ENCODE measurements at regions not wholly inside any gene's neighbourhood (a gene's known extent, or its start where the extent isn't known, plus 50 kb on each side); places are given as distances from the start of the nearest gene placed in this dataset.

GRCh38 chr5:93145019-93145418 is 436.0 kb downstream of the NR2F1-AS1 start:
- Histone ChIP-seq H3K9ac (replicated peaks; ENCODE audit: extremely low read depth, insufficient read depth, low read length) (no peak overlapping the region), H3K27me3 (ENCODE audit: control insufficient read depth in 2 of 2, insufficient read depth in 2 of 2, low read length in 2 of 2) (no peaks in the 10 kb centered on the region), H3K79me2 (ENCODE audit: control insufficient read depth, insufficient read depth, low read length) (no peaks in the 10 kb centered on the region), H3K4me1 (ENCODE audit: control insufficient read depth, extremely low read depth, insufficient read depth, low read length) (no peaks in the 10 kb centered on the region), H3K36me3 (ENCODE audit: control insufficient read depth in 2 of 2, extremely low read depth in 1 of 2, insufficient read depth in 2 of 2, low read length in 2 of 2) (no peaks in the 10 kb centered on the region), H3K9me3 (replicated peaks; ENCODE audit: control insufficient read depth, insufficient read depth, low read length) (no peaks in the 10 kb centered on the region), H4K20me1 (replicated peaks; ENCODE audit: control insufficient read depth, extremely low read depth, insufficient read depth, low read length) (no peaks in the 10 kb centered on the region), H3K27ac (ENCODE audit: insufficient read depth, low read depth, low read length) (no peak overlapping the region), H3K4me2 (ENCODE audit: insufficient read depth, low read length) (no peak overlapping the region), H2AFZ (ENCODE audit: low read depth, low read length) (no peak overlapping the region), H3K9me1 (replicated peaks; ENCODE audit: control insufficient read depth, extremely low read depth, insufficient read depth, low read length) (no peaks in the 10 kb centered on the region), H3K4me3 (replicated peaks in 1 of 3; ENCODE audit: insufficient read depth in 1 of 3, low read depth in 1 of 3, low read length in 3 of 3) (no peak overlapping the region)
- no peak for FAIRE-seq
- TF ChIP-seq MYC (IDR thresholded peaks at IDR 0.05; ENCODE audit: low read depth, low read length) (no peak), POLR2AphosphoS5 (IDR thresholded peaks at IDR 0.05; ENCODE audit: insufficient read depth, low read depth, low read length) (no peak), FOS (IDR thresholded peaks at IDR 0.05; ENCODE audit: borderline replicate concordance, insufficient read depth, low read length) (no peak), POLR2A (IDR thresholded peaks at IDR 0.05; ENCODE audit: low read depth, low read length) (no peak), EZH2 (IDR thresholded peaks at IDR 0.05; ENCODE audit: borderline replicate concordance, low read depth, low read length, severe bottlenecking) (no peak)
- DNase-seq (ENCODE audit: low read depth, low spot score) = no peak
- ChIA-PET CTCF (no interaction called here), POLR2A (no interaction called here)
- intact Hi-C loops (cut with micrococcal nuclease) (no loop called here), dilution Hi-C loops (cut with MboI; ENCODE audit: extremely low pct_ligation_motif_present, low sequenced_read_pairs) (no loop called here)
- no TSS peak for BruUV-seq (replicated peaks)

DNA sequence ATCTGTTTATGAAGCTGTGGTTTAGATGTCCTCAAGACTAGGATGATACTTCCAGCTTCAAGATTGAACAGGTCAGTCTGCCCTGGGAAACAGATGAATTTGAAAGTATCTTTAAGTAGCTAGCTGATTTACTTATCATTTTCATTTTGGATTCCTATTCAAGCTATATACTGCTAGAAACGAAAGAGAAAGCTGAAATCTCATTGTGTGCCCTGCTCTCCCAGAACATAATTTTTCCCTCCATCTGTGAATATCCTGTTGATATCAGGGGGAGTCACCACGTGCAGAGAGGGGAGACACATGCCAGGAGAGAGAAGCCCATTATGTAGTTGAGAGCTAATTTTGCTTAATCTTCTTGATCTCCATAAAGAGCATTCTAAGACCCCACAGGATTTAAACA is 439.1 kb downstream of the NR2F1-AS1 start:
- POLR2A ChIA-PET = no interaction called here
- Histone ChIP-seq H4K20me1 (replicated peaks; ENCODE audit: control insufficient read depth, extremely low read depth, insufficient read depth, low read length) (no peaks in the 10 kb centered on the region), H3K4me2 (ENCODE audit: insufficient read depth, low read length) (no peak overlapping the region), H3K36me3 (ENCODE audit: control insufficient read depth in 2 of 2, extremely low read depth in 1 of 2, insufficient read depth in 2 of 2, low read length in 2 of 2) (no peaks in the 10 kb centered on the region), H2AFZ (ENCODE audit: low read depth, low read length) (peak overlapping the region; percentile 13), H3K4me1 (ENCODE audit: control insufficient read depth, extremely low read depth, insufficient read depth, low read length) (no peaks in the 10 kb centered on the region), H3K27me3 (ENCODE audit: control insufficient read depth in 2 of 2, insufficient read depth in 2 of 2, low read length in 2 of 2) (no peaks in the 10 kb centered on the region), H3K9me1 (replicated peaks; ENCODE audit: control insufficient read depth, extremely low read depth, insufficient read depth, low read length) (no peaks in the 10 kb centered on the region), H3K27ac (ENCODE audit: insufficient read depth, low read depth, low read length) (no peak overlapping the region), H3K79me2 (ENCODE audit: control insufficient read depth, insufficient read depth, low read length) (no peaks in the 10 kb centered on the region), H3K4me3 (replicated peaks in 1 of 3; ENCODE audit: insufficient read depth in 1 of 3, low read depth in 1 of 3, low read length in 3 of 3) (no peak overlapping the region), H3K9me3 (replicated peaks; ENCODE audit: control insufficient read depth, insufficient read depth, low read length) (no peaks in the 10 kb centered on the region), H3K9ac (replicated peaks; ENCODE audit: extremely low read depth, insufficient read depth, low read length) (no peak overlapping the region)
- no peak for DNase-seq (ENCODE audit: low read depth, low spot score)
- no peak for FAIRE-seq
- no peak for TF ChIP-seq POLR2AphosphoS5 (IDR thresholded peaks at IDR 0.05; ENCODE audit: insufficient read depth, low read depth, low read length)
- no peak for TF ChIP-seq EZH2 (IDR thresholded peaks at IDR 0.05; ENCODE audit: borderline replicate concordance, low read depth, low read length, severe bottlenecking)
- no peak for TF ChIP-seq CTCF (IDR thresholded peaks at IDR 0.05; ENCODE audit: extremely low read depth in 1 of 2, insufficient read depth in 1 of 2, low read depth in 1 of 2, low read length in 2 of 2)
- no peak for TF ChIP-seq MAX (IDR thresholded peaks at IDR 0.05; ENCODE audit: insufficient read depth, insufficient read length)
- TF ChIP-seq GATA2 (IDR thresholded peaks at IDR 0.05; ENCODE audit: insufficient read depth, insufficient read length, low read depth, low read length) = no peak
- no peak for TF ChIP-seq FOS (IDR thresholded peaks at IDR 0.05; ENCODE audit: borderline replicate concordance, insufficient read depth, low read length)
- no peak for TF ChIP-seq POLR2A (IDR thresholded peaks at IDR 0.05; ENCODE audit: low read depth, low read length)
- TF ChIP-seq MYC (IDR thresholded peaks at IDR 0.05; ENCODE audit: low read depth, low read length) = no peak
- no peak for TF ChIP-seq JUN (IDR thresholded peaks at IDR 0.05; ENCODE audit: borderline replicate concordance, insufficient read depth, insufficient read length, low read depth)
- intact Hi-C loops (cut with micrococcal nuclease) = no loop called here
- CTCF ChIA-PET = interaction anchor here (0.8 to 1.7 kb wide), 4 partner anchors 9 to 88 kb away, joined by 3 to 5 read pairs (median 3); no protein-coding TSS in a partner anchor
- no TSS peak for BruUV-seq (replicated peaks)
- dilution Hi-C loops (cut with MboI; ENCODE audit: extremely low pct_ligation_motif_present, low sequenced_read_pairs) = no loop called here

Measured in endothelial cell of umbilical vein (primary cell).